CD4-positive, alpha-beta T cell treated with Interleukin-4 for 1 hour (primary cell): ENCODE measurements at regions not wholly inside any gene's neighbourhood (a gene's known extent, or its start where the extent isn't known, plus 50 kb on each side); places are given as distances from the start of the nearest gene placed in this dataset.

Experiments
- DNase-seq, 2 donors: peaks; one replicate each; pipeline ENCODE4 v3.0.0-alpha.2; 2020 to 2022

DNA sequence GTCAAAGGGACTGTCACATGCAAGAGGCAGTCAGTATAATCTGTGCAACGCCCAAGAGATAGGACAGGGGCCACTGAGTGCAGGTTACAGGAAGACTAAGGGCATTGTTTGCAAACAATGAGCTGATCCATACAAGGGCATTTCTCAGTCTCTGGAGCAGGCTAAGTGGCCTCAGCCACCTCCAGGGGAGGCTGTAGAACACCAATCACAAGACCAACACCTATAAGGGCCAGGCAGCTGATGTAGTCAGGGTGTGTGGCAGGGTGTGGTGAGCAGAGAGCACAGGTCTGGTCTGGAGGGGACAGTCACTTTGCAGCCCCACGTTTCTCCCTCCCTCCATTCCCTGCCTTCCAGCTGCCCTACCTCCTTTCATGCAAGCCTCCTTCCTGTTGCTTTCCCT is 83.2 kb upstream of the ADRA1B start:
- no peak for DNase-seq

DNA sequence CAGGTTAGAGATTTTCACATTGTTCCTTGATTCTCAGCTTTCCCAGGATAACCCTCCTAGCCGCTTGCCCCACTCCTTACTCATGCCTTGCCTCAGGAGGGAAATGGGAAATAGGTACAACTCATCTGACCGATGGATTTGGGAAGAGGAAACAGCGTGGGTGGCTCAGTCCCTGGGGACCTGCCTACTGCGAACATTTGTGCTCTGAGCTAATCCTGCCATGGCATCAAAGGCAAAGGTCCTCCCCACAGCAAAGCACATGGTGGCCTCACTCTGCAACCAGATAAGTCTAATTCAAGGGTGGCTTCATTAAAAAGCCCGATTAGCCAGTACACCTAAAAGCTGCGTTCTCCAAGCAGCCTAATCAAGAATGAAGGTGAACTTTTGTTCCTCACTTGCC is 82.4 kb upstream of the ADRA1B start:
- no peak for DNase-seq

GRCh38 chr5:159835548-159835947 is 80.7 kb upstream of the ADRA1B start:
- no peak for DNase-seq

- DNase-seq: no peak
Measured at GRCh38 chr5:159836691-159837090, 79.6 kb upstream of the ADRA1B start.

- DNase-seq: no peak
Measured at GRCh38 chr5:159837860-159838259, 78.4 kb upstream of the ADRA1B start.

- DNase-seq: no peak
Measured at GRCh38 chr5:159838551-159839222, 77.6 kb upstream of the ADRA1B start.

- DNase-seq: no peak
Measured at GRCh38 chr5:159844267-159845121, 71.8 kb upstream of the ADRA1B start.

- DNase-seq: no peak
Measured at GRCh38 chr5:159849437-159850083, 66.7 kb upstream of the ADRA1B start.

DNA sequence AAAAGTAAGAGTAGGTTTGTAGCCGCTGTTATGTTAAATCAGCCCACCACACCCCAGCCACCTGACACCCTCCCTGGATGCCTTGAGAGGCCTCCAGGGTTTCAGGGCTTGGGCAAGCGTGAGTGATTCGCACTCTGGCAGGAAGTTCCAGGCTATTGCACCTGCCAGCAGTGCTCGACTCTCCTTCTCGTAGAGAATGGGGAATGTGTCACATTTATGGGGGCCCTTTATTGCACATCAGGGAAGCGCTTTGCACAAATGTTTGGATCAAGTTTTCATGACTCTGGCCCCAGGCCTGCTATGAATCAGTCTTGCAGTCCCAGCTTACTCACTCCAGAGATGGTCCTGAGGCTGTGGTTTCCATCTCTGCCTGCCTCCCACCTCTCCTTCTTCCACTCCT is 66.1 kb upstream of the ADRA1B start:
- no peak for DNase-seq

DNA sequence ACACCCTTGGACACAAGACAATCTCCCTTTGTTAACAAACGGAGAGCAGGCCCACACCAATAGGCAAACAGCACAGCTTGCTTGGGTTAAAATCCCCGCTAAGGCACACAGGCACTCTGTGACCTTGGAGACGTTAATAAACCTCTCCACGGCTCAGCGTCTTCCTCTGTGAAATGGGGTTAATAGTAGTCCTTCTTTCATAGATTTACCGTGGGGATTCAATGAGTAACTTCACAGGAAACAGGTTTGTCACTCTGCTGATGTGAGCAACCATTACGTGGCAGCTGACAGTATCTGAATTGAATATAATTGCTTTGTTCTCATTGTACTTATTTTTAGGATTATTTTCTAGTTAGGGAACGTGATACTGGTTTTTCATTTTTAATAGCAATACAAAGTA is 65.2 kb upstream of the ADRA1B start:
- no peak for DNase-seq

- DNase-seq: no peak
Measured at GRCh38 chr5:159854916-159855315, 61.4 kb upstream of the ADRA1B start.

DNA sequence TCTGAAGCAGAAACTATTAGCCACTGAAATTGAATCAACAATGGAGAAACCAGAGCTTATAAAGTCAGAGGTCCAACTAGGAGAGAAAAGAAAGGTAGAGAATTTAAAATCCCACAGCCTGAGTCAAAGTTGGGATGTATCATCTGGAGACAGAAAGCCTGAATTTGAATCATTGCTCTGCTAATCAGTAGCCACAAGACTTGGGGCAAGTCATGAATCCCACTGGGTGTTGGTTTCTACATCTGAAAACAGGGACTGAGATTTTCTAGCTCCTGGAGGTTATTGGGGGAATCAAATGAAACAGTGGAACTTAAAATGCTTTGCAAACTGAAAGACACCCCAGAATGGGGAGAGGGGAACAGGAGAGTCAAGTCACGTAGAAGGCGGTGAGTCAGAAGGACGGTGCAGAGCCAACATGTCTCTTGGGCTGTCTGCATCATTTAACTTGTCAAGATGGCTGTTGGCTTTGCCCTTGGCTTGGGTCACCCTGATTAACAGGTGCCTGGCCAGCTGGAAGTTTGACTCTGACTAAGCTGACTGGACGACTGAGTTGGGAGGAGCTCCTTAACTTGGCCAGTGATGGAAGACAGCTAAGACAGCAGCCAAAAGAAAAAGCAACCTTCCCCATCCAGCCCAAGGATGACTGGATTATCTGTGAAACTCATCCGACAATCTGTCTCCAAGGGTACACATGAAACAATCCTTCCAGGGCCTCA is 60.6 kb upstream of the ADRA1B start:
- DNase-seq: no peak

- no peak for DNase-seq
Measured at GRCh38 chr5:159858871-159859270, 57.4 kb upstream of the ADRA1B start.

- no peak for DNase-seq
Measured at GRCh38 chr5:159861086-159861485, 55.2 kb upstream of the ADRA1B start.

DNA sequence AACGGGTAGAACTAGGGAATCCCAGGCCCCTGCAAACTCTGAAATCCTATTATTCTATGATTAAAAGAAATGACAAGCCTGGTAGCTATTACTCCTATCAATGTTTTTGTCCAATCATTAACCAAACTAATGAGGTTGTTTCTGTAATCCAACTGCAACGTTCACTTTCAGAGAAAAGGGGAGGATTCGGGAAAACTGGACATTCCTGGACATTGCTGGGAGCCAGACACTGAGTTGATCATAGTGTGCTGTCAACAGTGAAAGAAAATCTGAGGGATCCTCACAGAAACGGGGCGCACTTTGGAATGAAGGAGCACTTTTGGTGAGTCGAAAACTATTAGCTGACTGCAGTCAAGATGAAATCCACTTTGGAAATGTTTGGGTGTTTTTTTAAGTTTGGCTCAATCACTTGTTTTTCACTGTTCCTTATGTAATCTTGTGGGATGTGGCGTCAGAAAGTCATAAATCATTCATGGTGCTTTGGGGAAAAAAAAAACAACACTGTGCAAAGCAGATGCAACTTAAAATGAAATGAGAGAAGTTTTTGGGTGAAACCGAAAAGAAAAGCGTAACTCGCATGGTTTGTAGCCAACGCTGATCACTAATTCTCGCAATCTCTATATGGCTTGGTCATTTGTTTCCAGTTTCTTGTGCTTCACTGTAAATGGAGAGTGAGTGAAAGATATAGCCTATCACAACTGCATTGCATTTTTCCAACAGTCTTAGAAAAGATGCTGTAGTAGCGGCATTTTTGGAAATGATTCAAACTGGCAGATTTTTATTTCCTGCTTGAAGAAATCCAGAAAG is 51.2 kb upstream of the ADRA1B start:
- DNase-seq: no peak

DNA sequence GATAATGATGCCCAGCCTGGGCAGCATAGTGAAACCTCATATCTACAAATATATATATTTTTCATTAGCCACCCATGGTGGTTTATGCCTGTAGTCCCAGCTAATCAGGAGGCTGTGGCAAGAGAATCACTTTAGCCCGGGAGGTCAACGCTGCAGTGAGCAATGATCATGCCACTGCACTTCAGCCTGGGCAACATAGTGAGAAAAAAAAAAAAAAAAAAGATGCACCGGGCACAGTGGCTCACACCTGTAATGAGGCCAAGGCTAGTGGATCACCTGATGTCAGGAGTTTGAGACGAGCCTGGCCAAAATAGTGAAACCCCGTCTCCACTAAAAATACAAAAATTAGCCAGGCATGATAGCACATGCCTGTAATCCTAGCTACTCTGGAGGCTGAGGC is 50.2 kb upstream of the ADRA1B start:
- DNase-seq: no peak
